ENCODE measurements at regions not wholly inside any gene's neighbourhood (a gene's known extent, or its start where the extent isn't known, plus 50 kb on each side); places are given as distances from the start of the nearest gene placed in this dataset.

DNA sequence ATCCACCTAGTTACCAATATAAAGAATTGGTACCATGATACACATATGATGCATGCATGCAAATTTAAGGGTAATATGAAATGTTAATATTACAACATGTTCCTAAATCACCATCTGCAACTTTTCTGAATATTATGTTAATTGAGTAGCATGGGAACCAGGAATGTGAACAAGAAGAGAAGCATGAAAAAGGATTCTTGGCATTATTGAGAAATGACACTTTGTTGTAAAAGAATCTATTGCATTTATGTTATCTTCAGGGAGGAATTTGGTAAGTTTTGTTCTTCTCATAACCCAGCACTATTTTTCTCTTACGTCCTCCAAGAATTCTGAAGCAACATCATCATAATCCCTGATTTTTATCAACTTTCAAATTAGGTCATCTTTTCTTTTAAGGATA, 159.9 kb upstream of the SLC25A13 start:
- DNase-seq = no peak

DNA sequence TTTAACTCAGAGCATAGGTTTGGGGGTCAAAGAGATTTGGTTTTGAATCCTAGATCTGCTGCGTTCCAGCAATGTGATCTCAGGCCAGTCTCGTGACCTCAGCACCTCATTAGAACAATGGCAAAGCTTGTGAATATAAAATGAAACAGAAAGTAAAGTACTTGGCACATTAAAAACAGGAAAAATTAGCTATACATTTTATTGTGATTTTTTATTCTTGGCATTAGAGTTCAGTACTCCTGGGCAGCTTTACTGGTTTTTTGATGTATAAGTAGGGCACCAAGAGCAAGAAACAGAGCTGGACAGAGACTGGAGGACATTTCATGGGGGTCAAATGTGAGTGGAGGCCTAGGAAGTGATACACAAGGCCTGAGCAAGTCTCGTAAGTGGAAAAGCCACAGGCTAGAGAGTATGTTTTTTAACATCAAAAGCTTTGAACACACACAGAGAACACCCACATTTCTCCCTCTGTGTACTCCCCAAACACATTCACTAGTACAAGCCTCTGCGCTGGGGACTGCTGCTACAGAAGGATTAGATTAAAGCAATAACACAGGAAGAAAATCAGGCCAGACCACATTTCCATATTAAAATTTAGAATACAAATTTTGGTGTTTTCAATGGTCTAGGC, 157.2 kb upstream of the SLC25A13 start:
- DNase-seq = no peak

DNA sequence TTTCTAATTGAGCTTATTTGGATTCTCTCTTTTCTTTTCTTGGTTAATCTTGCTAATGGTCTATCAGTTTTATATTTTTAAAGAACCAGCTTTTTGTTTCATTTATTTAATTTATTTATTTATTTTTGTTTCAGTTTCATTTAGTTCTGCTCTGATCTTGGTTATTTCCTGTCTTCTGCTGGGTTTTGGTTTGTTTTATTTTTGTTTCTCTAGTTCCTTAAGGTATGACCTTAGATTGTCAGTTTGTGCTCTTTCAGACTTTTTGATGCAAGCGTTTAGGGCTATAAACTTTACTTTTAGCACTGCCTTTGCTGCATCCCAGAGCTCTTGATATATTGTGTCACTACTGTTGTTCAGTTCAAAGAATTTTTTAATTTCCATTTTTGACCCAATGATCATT, 149.7 kb upstream of the SLC25A13 start:
- DNase-seq = no peak

DNA sequence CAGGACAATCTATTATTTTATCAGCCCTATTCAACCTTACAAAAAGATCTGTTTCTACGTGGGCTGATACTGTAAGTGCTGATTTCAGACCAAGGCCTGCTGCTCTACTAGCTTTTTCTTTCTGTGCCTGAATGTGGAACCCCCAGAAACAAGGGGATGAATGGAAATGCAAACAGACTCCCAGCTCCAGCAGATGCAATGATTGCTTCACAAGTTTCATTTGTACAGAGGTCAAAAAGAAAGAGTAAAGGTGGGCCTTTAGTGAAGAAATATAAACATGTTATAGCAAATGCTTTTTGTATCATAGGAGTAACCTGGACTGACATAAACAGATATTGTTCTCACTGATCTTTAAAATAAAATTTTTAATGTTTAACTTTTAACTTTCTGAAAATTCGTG, 130.2 kb upstream of the SLC25A13 start:
- DNase-seq = no peak

DNA sequence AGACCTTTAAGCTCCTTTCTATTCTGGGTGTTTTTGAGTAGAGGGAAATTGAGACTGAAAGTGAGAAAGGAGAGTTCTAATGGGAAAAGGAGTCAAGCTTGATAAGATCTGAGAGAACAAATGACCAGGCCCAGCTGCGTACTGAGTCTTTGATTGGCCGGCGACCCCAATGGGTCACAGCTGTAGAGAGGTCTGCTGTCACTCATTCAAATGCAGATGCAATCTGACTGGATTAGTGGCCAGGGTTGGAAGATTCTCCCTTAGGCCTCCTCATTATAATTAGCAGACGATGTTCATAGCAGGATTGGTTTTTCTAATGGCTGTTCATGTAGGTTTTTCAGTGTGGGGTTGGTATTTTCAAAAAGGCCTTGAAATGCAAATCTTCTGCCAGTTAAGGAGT, 127.2 kb upstream of the SLC25A13 start:
- DNase-seq = no peak

DNA sequence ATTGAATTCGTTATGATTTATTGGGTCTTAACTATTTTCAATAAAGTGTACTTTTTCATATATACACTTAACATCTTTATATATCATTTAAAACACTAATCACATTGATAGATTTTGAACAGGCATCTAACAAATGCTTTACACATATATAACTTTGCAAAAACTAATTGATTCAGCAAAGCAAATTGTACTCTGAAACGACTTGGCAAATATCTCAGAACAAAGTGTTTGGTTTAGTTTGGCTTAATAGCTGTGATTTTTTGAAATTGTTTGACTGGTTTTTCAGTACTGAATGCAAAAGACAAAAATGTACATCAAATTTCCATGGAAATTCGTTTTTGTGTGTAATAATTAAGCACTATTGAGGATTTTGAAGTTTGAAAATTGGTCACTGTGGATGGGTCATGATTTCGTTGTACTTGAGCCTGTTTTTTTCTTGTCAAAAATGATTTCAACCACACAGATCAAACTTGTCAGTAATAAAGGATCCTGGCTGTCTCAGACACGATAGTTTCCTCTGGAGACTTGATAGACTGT, 125.3 kb upstream of the SLC25A13 start:
- no peak for DNase-seq

DNA sequence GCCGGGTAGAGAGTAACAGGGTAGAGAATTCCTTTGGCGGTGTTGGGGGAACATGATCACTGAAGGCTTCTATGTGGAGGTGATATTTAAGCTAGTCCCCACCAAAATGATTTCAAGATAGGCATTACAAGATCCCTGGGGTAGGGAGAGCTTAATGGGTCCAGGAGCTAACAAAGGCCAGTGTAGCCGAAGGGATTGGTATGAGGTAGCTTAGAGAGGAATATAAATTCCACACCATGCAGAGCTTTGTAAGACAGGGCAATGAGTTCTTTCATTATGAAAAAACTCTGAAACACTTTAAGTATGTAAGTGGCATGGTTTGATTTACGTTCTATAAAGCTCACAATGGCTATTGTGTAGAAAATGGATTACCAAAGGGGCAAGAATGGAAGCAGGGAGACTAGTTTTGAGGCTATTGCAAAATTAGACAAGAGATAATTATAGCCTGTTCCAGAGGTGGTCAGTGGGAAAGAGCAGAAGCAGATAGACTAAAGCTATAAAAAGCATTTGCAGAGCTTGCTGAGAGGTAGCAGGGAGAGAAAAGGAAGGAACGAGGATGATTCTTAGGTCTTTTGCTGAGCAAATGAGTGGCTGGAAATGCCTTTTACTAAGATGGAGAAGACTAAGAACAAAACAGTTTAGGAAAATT, 119.7 kb upstream of the SLC25A13 start:
- no peak for DNase-seq

DNA sequence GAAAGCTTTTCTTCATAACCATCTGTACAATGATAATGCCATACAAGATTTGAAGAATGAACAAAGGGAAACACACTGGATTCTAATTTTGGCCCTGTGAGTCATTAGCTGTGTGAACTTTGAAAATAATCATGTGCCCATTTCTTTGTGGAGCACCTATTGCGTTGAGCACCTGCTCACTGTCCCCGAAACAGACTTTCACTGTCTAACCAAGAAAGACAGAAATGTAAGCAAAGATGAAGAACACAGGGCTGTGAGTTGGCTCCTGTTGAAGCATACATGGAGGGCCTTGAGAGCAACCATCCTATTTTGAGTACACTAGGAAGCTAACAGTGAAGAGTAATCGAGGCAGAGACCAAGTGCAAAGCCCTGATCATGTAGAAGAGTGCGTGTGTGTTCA, 118.4 kb upstream of the SLC25A13 start:
- DNase-seq = no peak

DNA sequence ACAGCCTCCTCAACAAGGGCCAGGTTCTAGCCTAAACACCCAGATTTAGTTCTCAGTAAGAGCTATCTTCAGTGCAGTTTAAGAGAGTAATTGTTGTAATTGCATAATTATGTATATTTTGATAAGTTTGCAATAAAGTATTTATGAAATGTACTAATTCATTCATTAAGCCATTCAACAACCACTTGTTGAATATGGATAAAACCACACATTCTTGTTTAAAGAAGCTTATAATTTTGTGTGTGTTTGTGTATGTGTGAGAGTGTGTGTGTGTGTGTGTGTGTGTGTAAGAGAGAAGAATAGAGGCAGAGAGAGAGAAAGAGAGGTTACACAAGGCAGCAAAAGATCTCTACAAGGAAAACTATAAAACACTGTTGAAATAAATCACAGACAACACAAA, 115.0 kb upstream of the SLC25A13 start:
- DNase-seq = no peak

DNA sequence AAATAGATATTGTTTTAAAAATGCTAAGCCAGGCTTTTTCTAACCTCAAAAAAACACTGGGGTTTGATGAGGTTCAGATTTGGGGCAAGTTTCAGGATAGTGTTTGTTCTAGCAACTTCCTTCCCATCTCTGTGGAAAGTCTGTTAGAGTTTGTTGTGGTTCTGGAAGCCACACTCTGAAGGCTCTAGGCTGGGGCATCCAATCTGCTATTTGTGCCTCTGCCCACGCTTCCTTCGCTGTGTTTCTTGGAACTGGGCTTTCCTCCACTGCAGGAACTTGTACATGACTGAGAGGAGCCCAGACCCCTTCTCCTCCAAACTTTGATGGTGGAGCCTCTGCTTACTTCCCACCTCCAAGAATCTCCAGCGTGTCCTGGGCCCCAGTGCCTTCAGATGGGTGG, 108.5 kb upstream of the SLC25A13 start:
- DNase-seq = no peak

DNA sequence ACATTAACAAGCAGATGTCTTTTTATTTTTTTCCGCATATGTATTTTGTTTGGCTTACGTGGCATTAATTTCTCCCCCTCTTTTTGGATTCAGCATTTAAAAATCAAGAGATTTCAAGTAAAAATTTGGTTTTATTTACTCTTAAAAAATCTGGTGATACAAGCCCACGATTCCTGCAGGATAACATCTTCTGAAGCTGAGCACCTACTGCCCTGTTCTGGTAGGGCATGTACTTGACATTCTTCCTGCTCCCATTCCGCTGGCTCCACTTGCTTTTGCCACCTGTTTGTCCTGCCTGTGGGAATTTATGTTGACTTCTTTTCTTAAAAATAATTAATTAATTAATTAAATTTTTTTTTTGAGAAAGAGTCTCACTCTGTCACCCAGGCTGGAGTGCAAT, 105.2 kb upstream of the SLC25A13 start:
- DNase-seq = no peak

DNA sequence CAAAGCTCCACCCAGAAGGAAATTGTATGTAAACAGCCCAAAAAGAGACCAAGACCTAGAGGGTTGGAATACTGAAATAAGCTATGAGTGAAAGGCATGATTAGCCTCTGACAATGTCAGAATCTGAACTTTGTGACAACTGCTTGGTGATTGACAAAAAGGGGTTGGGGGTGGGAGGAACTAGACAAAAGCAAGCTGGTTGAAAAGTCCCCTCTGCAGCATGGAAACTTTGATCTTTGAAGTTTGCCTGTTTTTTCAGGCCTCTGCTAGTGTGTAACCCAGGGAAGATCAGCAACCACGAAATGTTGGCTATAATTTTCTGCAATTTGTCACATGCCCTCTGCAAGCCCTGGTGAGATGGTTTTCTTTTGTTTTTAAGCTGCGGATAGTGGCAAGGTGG, 104.8 kb upstream of the SLC25A13 start:
- DNase-seq = no peak

DNA sequence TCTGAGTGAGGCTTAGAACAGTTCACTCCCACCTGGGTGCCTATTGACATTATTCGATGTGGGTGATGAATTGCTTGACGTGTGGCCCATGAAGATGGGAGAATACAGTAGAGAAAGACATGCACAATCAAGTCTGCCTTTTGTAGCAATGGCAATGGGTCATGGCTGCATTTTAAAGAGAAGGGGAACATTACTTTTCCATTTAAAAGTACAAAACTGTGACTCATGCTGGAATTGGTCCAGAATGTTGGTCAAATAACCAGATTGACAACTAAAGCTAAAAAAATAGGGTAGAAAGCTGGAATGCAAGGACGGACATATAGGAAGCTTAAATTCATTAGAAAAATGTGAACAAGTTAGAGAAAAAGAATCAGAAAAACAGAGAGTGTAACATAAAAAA, 104.1 kb upstream of the SLC25A13 start:
- DNase-seq = no peak

DNA sequence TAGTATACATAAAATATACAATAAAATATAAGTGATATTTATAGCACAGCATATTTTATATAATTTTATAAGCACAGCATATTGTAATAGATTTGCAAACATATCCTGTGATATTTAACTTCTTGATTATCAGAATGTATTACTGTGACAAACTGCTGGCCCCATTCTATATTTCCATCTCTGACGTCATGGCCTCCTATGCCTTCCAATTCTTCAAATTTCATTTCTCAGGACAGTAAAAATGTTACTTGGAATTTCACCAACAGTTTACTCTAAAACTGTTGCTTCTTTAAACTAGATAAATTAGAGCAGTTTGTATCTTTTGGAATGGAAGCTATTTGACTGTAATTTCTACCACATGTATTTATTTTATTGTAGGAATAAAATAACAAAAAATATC, 102.5 kb upstream of the SLC25A13 start:
- DNase-seq = no peak

DNA sequence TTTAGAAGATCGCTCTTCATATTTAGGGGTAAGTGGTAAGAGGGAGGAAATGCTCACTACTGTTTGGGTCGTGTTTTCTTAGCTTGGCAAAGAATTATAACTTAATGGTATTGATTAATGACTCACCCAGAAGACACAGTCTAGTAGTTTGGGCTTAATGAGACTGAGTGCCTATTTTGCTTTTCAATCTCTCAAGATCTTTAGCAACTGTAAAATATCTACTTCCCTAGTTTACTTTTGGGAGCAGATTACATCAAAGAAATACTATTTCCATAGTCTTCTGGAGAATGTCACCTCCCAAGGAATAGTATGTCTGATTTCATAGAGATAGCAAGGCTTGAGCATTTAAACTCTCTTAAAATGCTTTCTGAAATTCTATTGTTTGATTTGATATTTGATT, 100.5 kb upstream of the SLC25A13 start:
- DNase-seq = no peak

DNA sequence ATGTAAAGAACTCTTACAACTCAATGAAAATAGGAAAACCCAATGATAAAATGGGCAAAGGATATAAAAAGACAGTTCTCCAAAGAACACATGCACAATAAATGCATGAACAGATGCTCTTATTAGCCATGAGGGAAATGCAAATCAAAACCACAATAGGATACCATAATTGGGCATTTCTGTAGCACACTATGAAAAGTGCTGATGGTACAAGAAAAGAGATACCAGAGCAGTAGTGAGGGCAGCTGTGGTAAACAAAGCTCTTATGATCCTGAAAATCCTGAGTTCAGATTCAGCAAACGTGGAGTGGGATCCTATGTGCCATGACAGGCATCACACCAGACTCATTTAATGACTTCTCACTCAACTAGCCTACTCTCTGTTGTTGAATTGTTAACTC, 96.7 kb upstream of the SLC25A13 start:
- DNase-seq = no peak

DNA sequence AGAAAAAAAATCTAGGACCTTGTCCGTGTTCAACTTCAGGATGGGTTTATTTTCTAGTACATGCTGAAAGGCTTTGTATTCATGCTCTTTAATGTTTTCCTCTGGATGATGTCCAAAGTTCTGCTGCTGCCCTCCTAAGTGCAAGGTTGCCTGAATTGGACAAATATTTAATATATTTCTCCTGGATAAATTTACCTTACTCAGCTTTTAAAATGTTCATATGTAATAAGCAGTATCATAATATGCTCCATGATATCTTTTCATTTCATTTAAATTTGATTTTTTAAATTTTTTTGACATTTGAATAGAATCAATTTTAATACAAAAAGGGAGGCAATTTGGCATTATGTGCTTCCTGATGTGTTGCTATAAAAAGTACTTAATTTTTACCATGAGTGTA, 95.9 kb upstream of the SLC25A13 start:
- no peak for DNase-seq

DNA sequence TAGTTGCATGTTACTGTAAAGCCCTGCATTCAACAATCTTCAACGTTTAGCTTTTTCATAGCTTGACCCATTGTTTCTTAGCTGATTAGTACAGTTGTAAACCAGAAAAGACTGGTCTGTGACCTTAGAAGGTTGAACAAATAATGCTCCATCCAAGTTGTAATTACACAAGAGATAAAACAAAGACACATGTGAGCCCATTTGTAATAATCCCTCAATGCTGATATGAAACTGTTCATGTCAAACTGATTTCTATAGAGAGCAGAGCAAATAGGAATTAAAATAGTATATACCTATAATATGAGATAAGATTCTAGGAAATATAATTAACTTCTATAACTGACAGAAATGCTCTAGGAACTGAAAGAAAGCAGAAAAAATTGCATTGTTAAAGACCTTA, 94.7 kb upstream of the SLC25A13 start:
- no peak for DNase-seq

DNA sequence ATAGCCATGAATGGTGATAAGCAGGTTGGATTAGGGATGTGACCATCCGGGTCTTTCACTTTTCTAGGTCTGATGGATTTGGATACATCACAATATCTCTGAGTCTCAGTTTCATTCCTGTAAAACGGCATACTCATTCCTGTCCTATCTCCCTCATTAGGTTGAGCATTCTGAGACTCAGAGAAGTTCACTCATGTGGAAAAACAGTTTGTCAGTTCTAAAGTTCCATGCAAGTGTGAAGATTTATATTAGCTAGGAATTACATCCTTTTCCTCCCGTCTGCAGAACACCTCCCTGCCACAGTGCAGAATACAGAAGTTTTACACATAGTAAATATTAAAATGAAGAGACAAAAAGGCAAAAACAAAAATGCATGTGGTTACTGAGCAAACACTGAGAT, 94.2 kb upstream of the SLC25A13 start:
- no peak for DNase-seq

DNA sequence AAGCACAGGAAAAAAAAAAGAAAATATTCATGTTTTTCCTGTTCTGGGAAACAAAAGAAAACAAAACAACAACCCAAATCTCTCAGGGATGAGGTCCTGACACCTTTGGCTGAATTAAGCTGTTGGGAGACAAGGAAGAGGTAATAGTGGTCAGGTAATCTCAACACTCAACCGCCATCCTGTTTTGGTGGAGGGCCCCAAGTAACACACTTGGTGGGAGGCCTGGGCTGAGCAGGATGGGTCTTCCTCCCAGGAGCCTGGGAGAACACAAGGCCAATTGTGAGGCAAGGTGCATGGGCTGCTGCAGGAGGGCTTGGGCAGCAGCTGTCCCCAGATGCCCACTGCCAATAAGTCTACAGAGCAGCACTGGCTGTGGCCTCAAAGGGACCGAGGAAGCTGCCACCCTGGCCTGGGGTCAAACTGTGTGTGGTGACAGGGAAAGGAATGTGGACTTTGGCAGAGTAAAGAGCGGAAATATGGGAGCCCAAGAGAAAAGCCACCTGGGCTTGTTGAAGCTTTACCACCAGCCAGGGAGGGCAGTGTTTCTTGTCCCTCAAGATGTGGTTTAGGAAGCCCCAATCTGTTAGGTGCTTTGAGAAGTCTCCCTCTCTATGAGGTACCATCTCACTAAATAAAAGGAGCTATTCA, 93.5 kb upstream of the SLC25A13 start:
- DNase-seq = no peak

DNA sequence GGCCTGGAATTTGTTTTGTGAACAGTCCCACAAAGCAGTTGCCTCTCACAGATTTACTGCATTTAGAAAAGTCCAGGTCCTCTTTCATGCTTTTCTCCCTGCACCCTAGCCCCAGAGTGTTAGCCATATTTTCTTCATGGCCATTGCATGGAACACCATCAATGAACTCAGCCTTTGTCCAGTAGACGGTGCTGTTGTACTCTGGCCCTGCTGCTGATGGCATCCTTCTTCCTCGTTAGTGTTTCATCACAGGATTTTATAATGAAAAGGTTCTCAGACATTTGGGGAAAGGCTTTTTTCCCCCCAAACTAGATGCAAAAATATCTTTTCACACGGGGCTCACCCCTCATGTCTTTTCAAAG, 93.0 kb upstream of the SLC25A13 start:
- DNase-seq = peak; percentile 15

DNA sequence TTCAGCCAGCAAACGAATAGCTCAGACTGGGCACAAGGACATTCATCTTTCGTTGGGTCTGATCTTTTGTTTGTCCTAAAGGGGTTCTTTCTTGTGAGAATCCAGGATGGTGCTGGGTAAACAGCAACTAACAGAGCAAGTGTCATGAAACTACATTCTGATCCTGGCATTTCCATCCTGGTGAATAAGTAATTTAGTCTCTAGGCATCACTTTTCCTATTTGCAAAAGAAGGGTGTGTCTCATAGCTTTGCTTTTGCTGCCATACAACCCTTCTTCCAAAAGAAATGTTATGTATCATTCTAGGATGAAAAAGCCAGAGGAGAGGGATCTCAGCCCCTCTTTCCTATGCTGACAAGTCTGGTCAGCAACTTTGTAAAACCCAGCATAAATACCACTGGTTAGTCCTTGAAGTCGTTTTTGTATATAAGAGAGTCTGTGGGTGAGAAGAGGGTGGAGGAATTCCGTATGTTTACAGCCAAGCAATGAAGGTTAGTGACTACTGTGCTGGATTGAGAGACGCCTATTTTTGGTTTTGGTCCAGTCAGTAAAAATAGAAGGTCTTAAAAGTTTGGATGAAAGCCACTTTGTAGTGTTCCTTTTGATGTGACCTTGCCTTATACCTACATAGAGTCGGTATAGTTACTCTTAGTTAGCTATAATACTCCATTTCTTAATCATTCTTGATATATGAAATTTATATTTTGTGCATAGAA, 88.4 kb upstream of the SLC25A13 start:
- DNase-seq = no peak

DNA sequence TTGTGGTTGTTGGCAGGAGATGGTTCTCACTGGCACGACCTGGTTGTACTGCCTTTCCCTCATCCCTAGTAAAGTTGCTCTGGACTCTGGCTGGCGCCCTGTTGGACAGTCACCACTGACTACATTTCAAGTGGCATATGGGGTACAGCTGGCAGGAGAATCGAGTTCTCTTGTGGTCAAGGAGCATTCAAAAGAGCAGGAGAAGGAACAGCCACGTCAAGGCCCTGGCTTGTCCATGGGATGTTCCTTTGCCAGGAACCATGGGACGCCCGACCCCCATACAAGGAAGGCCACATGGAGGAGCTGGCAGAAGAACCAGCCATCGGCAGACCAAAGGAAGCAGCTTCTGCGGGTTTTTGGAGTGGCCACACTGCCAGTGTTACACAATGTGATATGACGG, 87.0 kb upstream of the SLC25A13 start:
- no peak for DNase-seq

DNA sequence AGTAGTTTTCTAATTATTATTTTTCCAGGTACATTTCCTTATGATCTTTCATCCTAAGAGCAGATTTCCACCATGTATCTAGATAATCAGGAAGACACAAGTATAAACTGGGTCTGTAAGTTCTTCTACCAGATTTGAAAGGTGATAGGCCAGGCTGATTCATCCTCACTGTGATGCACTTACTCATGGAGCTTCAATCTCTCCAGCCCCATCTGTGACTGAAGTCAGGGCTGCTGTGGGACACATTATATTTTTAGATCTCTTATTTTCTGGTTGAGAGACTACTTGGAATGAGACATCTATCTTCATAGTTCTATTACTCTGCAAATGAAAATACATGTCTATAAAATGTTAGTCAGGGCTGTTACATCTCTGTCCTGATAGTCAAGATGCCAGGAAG, 85.5 kb upstream of the SLC25A13 start:
- DNase-seq = no peak

Measured in stimulated activated CD4-positive, alpha-beta T cell treated with anti-CD3 and anti-CD28 coated beads, Interleukin-1b, Interleukin-23, amount 100 ng/mL, for 48 hours (primary cell).